Skin of body (tissue), 1 donor: ENCODE measurements at regions not wholly inside any gene's neighbourhood (a gene's known extent, or its start where the extent isn't known, plus 50 kb on each side); places are given as distances from the start of the nearest gene placed in this dataset.
"Not testable (repeated sequence)": the region's sequence is repeated elsewhere in the genome, so short reads cannot be mapped to it uniquely, and the experiment has no call there.

Experiments used
- DNase-seq: peaks from one replicate; lab custom pipeline; 2025; lab: John Stamatoyannopoulos, UW

- DNase-seq, result no peak
These were observed 111.4 kb downstream of the METRNL start for GRCh38 chr17:83190601-83191387.

GRCh38 chr17:83191388-83192160, 112.2 kb downstream of the METRNL start:
- DNase-seq, result no peak

- DNase-seq, result peak; percentile 43
These were observed 112.9 kb downstream of the METRNL start for GRCh38 chr17:83192161-83192788.

- not testable (repeated sequence) for DNase-seq
These were observed 113.5 kb downstream of the METRNL start for GRCh38 chr17:83192789-83193335.

GRCh38 chr17:83193336-83194185, 114.2 kb downstream of the METRNL start:
- DNase-seq, result no peak

- no peak for DNase-seq
These were observed 114.8 kb downstream of the METRNL start for GRCh38 chr17:83194186-83194561.

GRCh38 chr17:83194761-83195329, 115.4 kb downstream of the METRNL start:
- DNase-seq, result no peak

- DNase-seq, result no peak
These were observed 116.1 kb downstream of the METRNL start for GRCh38 chr17:83195330-83196023.

GRCh38 chr17:83196024-83196365, 116.6 kb downstream of the METRNL start:
- DNase-seq, result no peak

- no peak for DNase-seq
These were observed 117.0 kb downstream of the METRNL start for GRCh38 chr17:83196366-83196765.

- DNase-seq, result peak; percentile 70
These were observed 117.8 kb downstream of the METRNL start for GRCh38 chr17:83196973-83197880.

GRCh38 chr17:83198366-83199341, 119.2 kb downstream of the METRNL start:
- DNase-seq, result no peak

- DNase-seq, result no peak
These were observed 120.2 kb downstream of the METRNL start for GRCh38 chr17:83199500-83200201.

- DNase-seq, result no peak
These were observed 120.9 kb downstream of the METRNL start for GRCh38 chr17:83200231-83200699.

GRCh38 chr17:83200751-83201150, 121.3 kb downstream of the METRNL start:
- no peak for DNase-seq

GRCh38 chr17:83201206-83202001, 122.0 kb downstream of the METRNL start:
- DNase-seq, result no peak
